ENCODE measurements at regions not wholly inside any gene's neighbourhood (a gene's known extent, or its start where the extent isn't known, plus 50 kb on each side); places are given as distances from the start of the nearest gene placed in this dataset.

DNA sequence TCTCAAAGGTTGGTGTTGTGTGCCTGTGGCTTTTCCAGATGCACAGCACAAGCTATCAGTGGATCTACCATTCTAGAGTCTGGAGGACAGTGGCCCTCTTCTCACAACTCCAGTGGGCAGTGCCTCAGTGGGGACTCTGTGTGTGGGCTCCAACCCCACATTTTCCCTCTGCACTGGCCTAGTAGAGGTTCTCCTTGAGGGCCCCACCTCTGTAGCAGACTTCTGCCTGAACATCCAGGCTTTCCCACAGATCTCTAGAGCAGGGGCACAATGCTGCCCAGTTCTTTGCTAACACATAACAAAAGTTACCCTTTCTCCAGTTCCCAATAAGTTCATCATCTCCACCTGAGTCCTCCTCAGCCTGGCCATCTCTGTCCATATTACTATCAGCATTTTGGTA lies 102.1 kb upstream of the ANKRD55 start:
- TF ChIP-seq, protein P1, sequence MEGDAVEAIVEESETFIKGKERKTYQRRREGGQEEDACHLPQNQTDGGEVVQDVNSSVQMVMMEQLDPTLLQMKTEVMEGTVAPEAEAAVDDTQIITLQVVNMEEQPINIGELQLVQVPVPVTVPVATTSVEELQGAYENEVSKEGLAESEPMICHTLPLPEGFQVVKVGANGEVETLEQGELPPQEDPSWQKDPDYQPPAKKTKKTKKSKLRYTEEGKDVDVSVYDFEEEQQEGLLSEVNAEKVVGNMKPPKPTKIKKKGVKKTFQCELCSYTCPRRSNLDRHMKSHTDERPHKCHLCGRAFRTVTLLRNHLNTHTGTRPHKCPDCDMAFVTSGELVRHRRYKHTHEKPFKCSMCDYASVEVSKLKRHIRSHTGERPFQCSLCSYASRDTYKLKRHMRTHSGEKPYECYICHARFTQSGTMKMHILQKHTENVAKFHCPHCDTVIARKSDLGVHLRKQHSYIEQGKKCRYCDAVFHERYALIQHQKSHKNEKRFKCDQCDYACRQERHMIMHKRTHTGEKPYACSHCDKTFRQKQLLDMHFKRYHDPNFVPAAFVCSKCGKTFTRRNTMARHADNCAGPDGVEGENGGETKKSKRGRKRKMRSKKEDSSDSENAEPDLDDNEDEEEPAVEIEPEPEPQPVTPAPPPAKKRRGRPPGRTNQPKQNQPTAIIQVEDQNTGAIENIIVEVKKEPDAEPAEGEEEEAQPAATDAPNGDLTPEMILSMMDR (conservative IDR thresholded peaks at IDR 0.05; ENCODE audit: low read length) = no peak
- TF ChIP-seq EZH2phosphoT487 (IDR thresholded peaks at IDR 0.05; ENCODE audit: borderline replicate concordance) = no peak

Data from Loucy (cell line).